ENCODE measurements at regions not wholly inside any gene's neighbourhood (a gene's known extent, or its start where the extent isn't known, plus 50 kb on each side); places are given as distances from the start of the nearest gene placed in this dataset.
"Not testable (repeated sequence)": the region's sequence is repeated elsewhere in the genome, so short reads cannot be mapped to it uniquely, and the experiment has no call there.

DNA sequence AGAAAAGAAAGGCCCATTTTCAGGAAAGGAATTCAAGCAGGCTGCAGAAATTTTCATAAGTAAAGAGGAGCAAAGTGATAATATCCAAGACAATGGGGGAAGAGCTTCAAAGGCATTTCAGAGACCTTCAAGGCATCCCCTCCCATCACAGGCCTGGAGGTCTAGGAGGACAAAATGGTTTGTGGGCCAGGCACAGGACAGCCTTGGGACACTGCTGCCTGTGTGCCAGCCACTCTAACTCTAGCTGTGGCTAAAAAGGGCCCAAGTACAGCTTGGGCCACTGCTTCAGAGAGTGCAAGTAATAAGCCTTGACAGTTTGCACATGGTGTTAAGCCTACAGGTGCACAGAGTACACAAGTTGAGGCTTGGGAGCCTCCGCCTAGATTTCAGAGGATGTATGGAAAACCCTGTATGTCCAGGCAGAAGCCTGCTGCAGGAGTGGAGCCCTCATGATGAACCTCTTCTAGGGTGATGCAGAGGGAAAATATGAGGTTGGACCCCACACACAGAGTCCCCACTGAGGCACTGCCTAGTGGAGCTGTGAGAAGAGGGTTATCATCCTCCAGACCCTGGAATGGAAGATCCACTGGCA is 51.8 kb upstream of the ZSWIM5 start:
- H3K27ac Mint-ChIP-seq, result no peak overlapping the region
- no peaks in the 10 kb centered on the region for H3K27me3 Mint-ChIP-seq (ENCODE audit: low read depth)
- H3K36me3 Mint-ChIP-seq (ENCODE audit: low read depth), result no peaks in the 10 kb centered on the region
- ATAC-seq (no peak), DNase-seq (no peak)
- peaks cover 13% of the 10 kb centered on the region for H3K9me3 Mint-ChIP-seq (ENCODE audit: insufficient read depth)
- ChIA-PET POLR2A (no interaction called here), CTCF (no interaction called here)
- H3K4me3 Mint-ChIP-seq, result no peak overlapping the region
- H3K4me1 Mint-ChIP-seq (ENCODE audit: low read depth), result no peaks in the 10 kb centered on the region

- H3K27me3 Mint-ChIP-seq (ENCODE audit: low read depth), result no peaks in the 10 kb centered on the region
- DNase-seq (no peak), ATAC-seq (no peak)
- ChIA-PET POLR2A (no interaction called here), CTCF (no interaction called here)
- H3K27ac Mint-ChIP-seq, result no peak overlapping the region
- H3K4me3 Mint-ChIP-seq, result no peak overlapping the region
- no peaks in the 10 kb centered on the region for H3K4me1 Mint-ChIP-seq (ENCODE audit: low read depth)
- peaks cover 13% of the 10 kb centered on the region for H3K9me3 Mint-ChIP-seq (ENCODE audit: insufficient read depth)
- H3K36me3 Mint-ChIP-seq (ENCODE audit: low read depth), result no peaks in the 10 kb centered on the region
Observed at GRCh38 chr1:45259053-45259452, 52.6 kb upstream of the ZSWIM5 start.

DNA sequence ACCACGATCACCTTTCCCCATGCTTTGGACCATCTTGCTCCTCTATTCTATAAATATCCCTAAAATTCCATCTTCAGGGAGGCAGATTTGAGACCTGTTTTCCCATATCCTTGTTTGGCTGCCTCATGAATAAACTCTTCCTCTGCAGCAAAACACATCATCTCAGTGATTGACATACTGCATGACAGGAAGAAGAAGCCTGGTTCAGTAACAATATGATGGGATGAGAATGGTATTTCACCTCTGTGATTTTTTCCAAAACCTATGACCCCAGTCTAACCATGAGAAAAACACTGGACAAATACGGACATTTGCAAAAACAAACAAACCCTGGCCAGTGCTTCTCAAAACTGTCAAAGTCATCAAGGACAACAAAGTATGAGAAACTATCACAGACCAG is 53.8 kb upstream of the ZSWIM5 start:
- ATAC-seq (no peak), DNase-seq (no peak)
- Mint-ChIP-seq H3K27ac (no peak overlapping the region), H3K36me3 (ENCODE audit: low read depth) (no peaks in the 10 kb centered on the region), H3K27me3 (ENCODE audit: low read depth) (no peaks in the 10 kb centered on the region), H3K4me3 (no peak overlapping the region), H3K4me1 (ENCODE audit: low read depth) (no peaks in the 10 kb centered on the region), H3K9me3 (ENCODE audit: insufficient read depth) (peaks cover 13% of the 10 kb centered on the region)
- ChIA-PET POLR2A (no interaction called here), CTCF (no interaction called here)

DNA sequence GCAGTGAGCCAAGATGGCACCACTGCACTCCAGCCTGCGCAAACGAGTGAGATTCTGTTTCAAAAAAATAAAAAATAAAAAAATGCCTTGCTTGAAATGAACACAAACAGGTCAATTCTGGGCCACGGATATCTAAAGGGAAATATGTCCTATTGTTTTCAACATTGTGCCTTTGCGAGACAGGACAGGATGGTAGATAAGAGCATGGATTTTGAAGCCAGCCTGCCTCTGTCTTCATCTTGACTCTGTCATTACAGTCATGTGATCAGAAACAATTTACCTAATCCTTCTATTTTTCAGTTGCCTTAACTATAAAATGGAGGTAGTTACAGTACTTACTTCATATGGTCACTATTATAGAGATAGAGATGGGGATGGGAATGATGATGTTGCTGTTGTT is 56.7 kb upstream of the ZSWIM5 start:
- Mint-ChIP-seq H3K27ac (no peak overlapping the region), H3K4me3 (no peak overlapping the region), H3K9me3 (ENCODE audit: insufficient read depth) (peaks cover 13% of the 10 kb centered on the region), H3K27me3 (ENCODE audit: low read depth) (no peaks in the 10 kb centered on the region), H3K36me3 (ENCODE audit: low read depth) (no peaks in the 10 kb centered on the region), H3K4me1 (ENCODE audit: low read depth) (no peaks in the 10 kb centered on the region)
- DNase-seq (no peak), ATAC-seq (no peak)
- CTCF ChIA-PET, result no interaction called here
- POLR2A ChIA-PET, result no interaction called here

- CTCF ChIA-PET, result no interaction called here
- ATAC-seq, result no peak
Observed at GRCh38 chr1:45265244-45265643, 58.8 kb upstream of the ZSWIM5 start.

GRCh38 chr1:45266151-45266801 is 59.9 kb upstream of the ZSWIM5 start:
- Mint-ChIP-seq H3K36me3 (ENCODE audit: low read depth) (no peaks in the 10 kb centered on the region), H3K4me1 (ENCODE audit: low read depth) (no peaks in the 10 kb centered on the region), H3K27me3 (ENCODE audit: low read depth) (no peaks in the 10 kb centered on the region), H3K9me3 (ENCODE audit: insufficient read depth) (no peaks in the 10 kb centered on the region), H3K4me3 (no peak overlapping the region), H3K27ac (no peak overlapping the region)
- no peak for ATAC-seq
- ChIA-PET POLR2A (no interaction called here), CTCF (no interaction called here)
- DNase-seq, result no peak

More at GRCh38 chr1:45265244-45265643, 58.8 kb upstream of the ZSWIM5 start:
- no peaks in the 10 kb centered on the region for H3K27me3 Mint-ChIP-seq (ENCODE audit: low read depth)
- POLR2A ChIA-PET, result no interaction called here
- H3K4me1 Mint-ChIP-seq (ENCODE audit: low read depth), result no peaks in the 10 kb centered on the region
- DNase-seq, result no peak
- no peak overlapping the region for H3K4me3 Mint-ChIP-seq
- H3K9me3 Mint-ChIP-seq (ENCODE audit: insufficient read depth), result no peaks in the 10 kb centered on the region
- no peak overlapping the region for H3K27ac Mint-ChIP-seq
- H3K36me3 Mint-ChIP-seq (ENCODE audit: low read depth), result no peaks in the 10 kb centered on the region

DNA sequence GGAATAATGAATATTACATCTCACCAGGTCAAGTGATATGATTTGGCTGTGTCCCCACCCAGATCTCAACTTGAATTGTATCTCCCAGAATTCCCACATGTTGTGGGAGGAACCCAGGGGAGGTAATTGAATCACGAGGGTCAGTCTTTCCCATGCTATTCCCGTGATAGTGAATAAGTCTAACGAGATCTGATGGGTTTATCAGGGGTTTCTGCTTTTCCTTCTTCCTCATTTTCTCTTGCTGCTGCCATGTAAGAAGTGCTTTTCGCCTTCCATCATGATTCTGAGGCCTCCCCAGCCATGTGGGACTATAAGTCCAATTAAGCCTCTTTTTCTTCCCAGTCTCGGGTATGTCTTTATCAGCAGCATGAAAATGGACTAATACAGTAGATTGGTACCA is 58.4 kb upstream of the HPDL start:
- H3K27me3 Mint-ChIP-seq (ENCODE audit: low read depth); DNase-seq; H3K27ac Mint-ChIP-seq; H3K4me3 Mint-ChIP-seq; ATAC-seq; H3K36me3 Mint-ChIP-seq (ENCODE audit: low read depth); POLR2A ChIA-PET; CTCF ChIA-PET; H3K4me1 Mint-ChIP-seq (ENCODE audit: low read depth); H3K9me3 Mint-ChIP-seq (ENCODE audit: insufficient read depth): not testable (repeated sequence)

GRCh38 chr1:45272267-45272666 is 54.4 kb upstream of the HPDL start:
- H3K4me1 Mint-ChIP-seq (ENCODE audit: low read depth); DNase-seq; ATAC-seq; H3K9me3 Mint-ChIP-seq (ENCODE audit: insufficient read depth); H3K4me3 Mint-ChIP-seq; H3K36me3 Mint-ChIP-seq (ENCODE audit: low read depth); H3K27ac Mint-ChIP-seq; POLR2A ChIA-PET; CTCF ChIA-PET; H3K27me3 Mint-ChIP-seq (ENCODE audit: low read depth): not testable (repeated sequence)

DNA sequence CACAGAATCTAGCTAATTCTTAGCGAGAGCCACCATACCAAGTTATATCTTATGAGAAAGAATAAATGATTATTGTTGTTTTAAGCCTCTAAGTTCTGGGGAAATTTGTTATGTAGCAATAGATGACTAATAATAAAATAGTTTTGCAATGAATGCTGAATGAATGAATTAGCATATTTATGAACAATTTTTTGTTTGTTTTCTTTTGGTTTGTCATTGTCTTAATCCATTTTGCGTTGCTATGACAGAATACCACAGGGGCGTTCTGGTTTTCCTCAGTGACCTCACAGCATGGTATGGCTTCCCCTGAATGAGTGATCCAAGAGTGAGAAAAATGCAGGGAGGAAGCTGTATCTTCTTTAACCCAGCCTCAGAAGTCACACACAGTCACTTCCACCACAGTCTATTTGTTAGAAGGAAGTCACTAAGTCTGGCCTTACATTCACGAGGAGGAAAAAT is 53.8 kb upstream of the HPDL start:
- no peaks in the 10 kb centered on the region for H3K9me3 Mint-ChIP-seq (ENCODE audit: insufficient read depth)
- no peaks in the 10 kb centered on the region for H3K27me3 Mint-ChIP-seq (ENCODE audit: low read depth)
- H3K4me1 Mint-ChIP-seq (ENCODE audit: low read depth), result peaks cover 3% of the 10 kb centered on the region
- CTCF ChIA-PET, result no interaction called here
- H3K36me3 Mint-ChIP-seq (ENCODE audit: low read depth), result no peaks in the 10 kb centered on the region
- H3K27ac Mint-ChIP-seq, result no peak overlapping the region
- POLR2A ChIA-PET, result interaction anchor here (0.7 kb wide), 1 partner anchor 543 kb away, joined by 3 read pairs; no protein-coding TSS in a partner anchor
- ATAC-seq (no peak), DNase-seq (no peak)
- no peak overlapping the region for H3K4me3 Mint-ChIP-seq

- H3K27me3 Mint-ChIP-seq (ENCODE audit: low read depth), result no peaks in the 10 kb centered on the region
- H3K36me3 Mint-ChIP-seq (ENCODE audit: low read depth), result no peaks in the 10 kb centered on the region
- ChIA-PET CTCF (no interaction called here), POLR2A (no interaction called here)
- DNase-seq, result no peak
- H3K9me3 Mint-ChIP-seq (ENCODE audit: insufficient read depth), result no peaks in the 10 kb centered on the region
- ATAC-seq, result no peak
- H3K4me1 Mint-ChIP-seq (ENCODE audit: low read depth), result peaks cover 3% of the 10 kb centered on the region
- H3K4me3 Mint-ChIP-seq, result no peak overlapping the region
- H3K27ac Mint-ChIP-seq, result no peak overlapping the region
Observed at GRCh38 chr1:45275054-45275453, 51.6 kb upstream of the HPDL start.

Data from activated CD8-positive, alpha-beta T cell treated with anti-CD3 and anti-CD28 coated beads, Interleukin-2, amount 10 ng/mL, durations not matched to agents 7 days and 5 days (primary cell).